ENCODE measurements at regions not wholly inside any gene's neighbourhood (a gene's known extent, or its start where the extent isn't known, plus 50 kb on each side); places are given as distances from the start of the nearest gene placed in this dataset.

DNA sequence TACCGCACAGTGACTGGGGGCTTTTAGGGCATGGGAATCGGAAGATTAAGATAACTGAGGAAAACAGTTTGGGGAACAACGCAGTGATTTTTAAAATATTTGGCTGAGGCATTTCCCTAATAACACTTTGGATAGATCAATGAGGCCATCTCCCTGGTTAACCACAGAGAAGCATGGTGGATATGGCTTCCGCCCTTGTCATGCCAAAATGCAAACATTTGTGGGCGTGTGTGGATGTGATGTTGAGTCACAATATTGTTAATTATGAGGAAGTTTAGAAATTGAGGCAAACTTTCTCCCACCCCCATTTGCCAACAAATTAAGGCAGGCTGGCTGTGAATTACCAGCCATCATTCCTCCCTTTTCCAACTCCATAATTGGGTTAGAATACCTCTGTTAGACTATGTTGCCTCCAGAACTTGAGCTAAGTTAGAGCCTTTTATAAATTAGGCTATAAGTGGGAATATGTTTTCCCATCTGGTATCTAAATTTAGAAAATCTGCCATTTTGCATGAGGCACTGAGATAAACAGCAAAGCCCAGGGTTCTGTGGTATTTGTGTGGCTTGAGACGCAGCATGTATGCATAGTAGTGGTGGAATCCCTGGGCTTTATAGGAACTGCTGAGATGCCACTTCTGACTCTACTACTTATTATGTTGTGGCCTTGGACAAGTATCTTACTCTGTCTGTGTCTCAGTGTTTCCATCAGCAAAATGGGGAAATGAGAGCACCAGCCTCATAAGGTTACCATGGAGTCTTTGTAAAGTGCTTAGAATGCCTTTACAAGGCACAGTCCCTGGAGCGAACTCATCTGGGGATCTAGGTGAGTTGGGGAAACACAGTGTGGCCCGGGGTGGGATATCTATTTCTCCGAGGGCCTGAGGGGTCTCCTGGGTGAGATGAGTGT is 154.6 kb downstream of the C1orf94 start:
- DNase-seq, result no peak

GRCh38 chr1:34332996-34333395 is 156.3 kb downstream of the C1orf94 start:
- no peak for DNase-seq

GRCh38 chr1:34338871-34339270 is 162.2 kb downstream of the C1orf94 start:
- no peak for DNase-seq

DNA sequence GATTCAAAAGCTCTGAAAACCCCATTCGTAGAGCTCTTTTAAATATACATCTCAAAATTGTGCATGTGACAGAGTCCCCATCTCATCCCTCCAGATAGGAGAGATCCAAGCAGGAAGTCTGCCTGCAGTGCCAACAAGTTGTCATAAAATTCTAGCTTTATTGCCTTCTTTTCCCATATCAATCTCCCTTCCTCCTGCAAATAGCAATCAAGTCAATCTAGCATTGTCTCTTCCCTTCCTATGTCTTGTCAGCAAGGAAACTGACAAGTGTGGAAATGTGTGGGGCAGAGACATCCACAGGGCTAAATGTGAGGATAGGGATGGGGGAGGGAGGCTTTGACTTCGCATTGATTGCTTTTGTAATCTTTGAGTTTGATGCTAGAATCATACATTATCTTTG is 165.2 kb downstream of the C1orf94 start:
- no peak for DNase-seq

DNA sequence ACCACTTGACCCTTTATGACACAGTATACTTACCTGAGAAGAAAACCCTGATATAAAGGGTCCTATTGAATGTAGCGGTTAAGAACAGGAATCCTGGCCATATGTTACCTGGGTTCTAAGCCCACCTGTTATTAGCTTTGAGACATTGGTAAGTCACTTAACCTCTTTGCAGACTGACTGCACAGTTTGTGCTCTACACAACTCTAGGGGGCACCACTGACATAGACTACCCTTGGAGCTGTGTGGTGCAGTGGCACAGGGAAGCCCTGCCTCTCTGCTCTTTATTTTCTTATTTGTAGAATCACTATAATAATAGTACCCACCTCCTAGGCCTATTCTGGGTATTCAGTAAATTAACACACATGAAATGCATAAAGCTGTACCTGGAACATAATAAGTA is 165.6 kb downstream of the C1orf94 start:
- no peak for DNase-seq

- no peak for DNase-seq
Observed at GRCh38 chr1:34346128-34346527, 169.4 kb downstream of the C1orf94 start.

DNA sequence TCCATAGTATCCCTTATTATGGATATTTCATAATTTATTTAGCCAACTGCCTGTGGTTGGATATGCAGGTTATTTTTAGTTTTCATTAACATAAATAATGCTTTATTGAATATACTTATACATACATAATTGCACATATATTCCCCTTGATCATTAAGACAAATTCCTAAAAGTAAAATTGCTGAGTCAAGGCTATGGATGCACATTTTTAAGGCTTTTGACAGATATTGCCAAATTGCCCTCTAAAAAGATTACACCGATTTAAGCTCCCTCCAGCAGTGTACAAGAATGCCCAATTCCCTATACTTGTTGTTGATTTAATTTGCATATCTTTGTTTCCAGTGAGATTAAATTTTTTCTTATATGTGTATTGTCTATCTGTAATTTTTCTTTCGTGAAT is 176.7 kb downstream of the C1orf94 start:
- DNase-seq, result no peak

DNA sequence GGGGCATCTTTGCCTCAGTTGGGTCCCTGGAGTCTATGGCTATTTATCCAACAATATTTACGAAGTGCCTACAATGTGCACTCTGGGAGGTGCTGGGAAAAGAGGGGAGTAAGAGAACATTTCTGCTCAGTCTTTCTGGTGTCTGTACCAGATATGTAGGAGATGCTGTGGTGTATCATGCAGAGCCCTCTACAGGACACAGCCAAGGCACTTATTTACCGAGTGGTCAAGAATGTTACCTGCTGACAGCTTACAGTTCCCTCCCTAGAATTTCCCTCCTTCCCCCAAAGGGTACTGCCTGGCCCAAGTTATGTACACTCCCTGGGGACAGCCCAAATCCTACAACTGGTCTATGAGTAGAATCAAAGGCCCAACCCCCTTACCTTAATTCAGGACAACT is 177.7 kb downstream of the C1orf94 start:
- DNase-seq, result no peak

GRCh38 chr1:34356853-34357252 is 180.1 kb downstream of the C1orf94 start:
- DNase-seq, result no peak

GRCh38 chr1:34358636-34359035 is 181.9 kb downstream of the C1orf94 start:
- no peak for DNase-seq

- no peak for DNase-seq
Observed at GRCh38 chr1:34359411-34359810, 182.7 kb downstream of the C1orf94 start.

- no peak for DNase-seq
Observed at GRCh38 chr1:34360574-34360973, 183.9 kb downstream of the C1orf94 start.

- no peak for DNase-seq
Observed at GRCh38 chr1:34361121-34361520, 184.4 kb downstream of the C1orf94 start.

DNA sequence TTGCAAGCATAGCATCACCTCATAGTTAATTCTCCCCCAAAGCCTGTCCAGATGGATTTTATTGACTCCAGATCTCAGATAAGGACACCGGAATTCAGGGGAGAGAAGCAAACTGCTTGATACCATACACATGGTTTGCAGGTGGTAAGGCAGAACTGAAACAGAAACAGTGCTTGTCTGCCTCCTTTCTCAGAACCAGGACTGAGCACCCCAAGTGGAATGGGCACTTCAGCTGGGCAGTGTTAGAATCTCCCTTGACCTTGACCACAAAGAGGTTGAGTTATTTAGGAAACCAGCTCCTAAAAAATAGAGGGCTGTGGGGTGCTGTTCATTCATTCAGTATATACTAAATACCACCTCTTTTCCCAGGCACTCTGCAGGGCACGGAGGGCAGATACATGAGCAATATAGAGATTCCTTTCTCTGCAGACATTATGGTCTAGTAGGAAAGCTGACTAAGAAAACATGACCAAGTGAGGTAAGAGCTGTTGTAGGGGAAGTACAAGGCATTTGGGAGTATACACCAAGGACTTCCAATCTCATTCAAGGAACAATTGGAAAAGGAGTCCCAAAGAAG is 185.2 kb downstream of the C1orf94 start:
- DNase-seq, result no peak

- no peak for DNase-seq
Observed at GRCh38 chr1:34362949-34363348, 186.2 kb downstream of the C1orf94 start.

GRCh38 chr1:34363447-34363846 is 186.7 kb downstream of the C1orf94 start:
- no peak for DNase-seq

GRCh38 chr1:34363915-34364314 is 187.2 kb downstream of the C1orf94 start:
- no peak for DNase-seq

DNA sequence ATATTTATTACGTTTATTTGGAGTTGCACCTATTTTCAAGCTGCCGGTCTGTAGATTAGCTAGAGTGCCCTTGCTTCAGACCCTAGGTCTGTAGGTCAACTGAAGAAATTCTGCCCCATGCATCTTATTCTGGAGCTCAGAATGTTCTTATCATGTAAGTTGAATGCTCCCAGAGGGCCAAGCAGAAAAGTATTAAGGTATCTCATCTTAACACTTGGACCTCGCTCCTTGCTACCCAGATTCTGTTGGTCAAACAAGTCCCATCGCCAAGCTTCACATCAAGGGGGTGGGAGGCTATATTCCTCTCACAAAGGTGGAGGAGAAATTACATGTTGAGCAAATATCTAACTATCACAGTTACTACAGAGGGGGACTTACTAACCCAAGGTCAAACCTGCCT is 187.7 kb downstream of the C1orf94 start:
- DNase-seq, result no peak

DNA sequence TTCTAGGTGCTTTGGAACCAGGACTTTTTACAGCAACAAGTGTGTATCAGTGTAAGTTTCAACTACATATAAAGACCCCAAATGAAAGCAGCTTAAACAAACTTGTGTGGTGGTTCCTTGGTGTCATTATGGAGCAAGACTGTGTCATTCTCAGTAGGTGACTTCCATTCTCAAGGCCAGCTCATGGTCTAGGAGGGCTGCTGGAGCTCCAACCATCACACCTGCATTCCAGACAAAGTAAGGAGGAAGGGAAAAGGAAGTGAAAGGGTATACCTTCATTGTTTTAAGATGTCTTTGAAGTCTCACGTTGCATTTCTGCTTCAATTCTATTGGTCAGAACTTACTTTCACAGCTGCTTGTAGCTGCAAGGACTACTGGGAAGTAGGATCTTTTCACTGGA is 188.6 kb downstream of the C1orf94 start:
- no peak for DNase-seq

DNA sequence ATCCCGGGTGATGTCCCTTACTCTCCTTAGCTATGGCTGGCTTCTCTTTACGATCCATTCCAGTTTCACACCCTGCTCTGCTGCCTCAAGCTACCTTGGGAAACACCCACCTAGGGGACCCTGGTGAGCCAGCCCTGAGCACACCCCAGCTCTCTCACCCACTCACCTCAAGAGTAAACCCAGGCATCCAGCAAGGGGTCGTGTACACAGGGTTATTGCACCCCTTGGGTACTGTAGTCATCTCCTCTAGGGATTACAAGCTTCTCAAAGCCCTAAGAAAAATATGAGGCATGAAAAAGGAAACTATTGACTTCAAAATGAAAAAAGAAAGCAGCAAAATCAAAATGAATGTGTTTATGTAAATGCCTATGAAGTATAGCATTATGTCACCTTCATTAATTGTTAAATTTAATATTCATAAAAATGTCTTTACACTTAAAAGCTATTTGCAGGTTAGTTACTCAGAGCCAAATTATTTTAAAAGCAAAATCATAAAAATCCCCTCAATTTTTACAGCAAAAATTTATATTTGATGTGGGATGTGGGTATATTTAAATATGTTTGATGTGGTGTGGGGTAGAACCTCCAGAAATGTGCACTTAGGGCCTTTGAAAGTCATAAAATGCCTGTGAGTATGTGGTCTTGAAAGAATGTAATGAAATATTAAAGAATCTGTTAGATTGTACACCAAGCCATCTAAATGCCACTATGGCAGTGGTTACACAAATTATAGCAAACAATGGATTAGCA is 190.3 kb downstream of the C1orf94 start:
- no peak for DNase-seq

- no peak for DNase-seq
Observed at GRCh38 chr1:34367954-34368353, 191.2 kb downstream of the C1orf94 start.

GRCh38 chr1:34369701-34370455 is 193.2 kb downstream of the C1orf94 start:
- no peak for DNase-seq

DNA sequence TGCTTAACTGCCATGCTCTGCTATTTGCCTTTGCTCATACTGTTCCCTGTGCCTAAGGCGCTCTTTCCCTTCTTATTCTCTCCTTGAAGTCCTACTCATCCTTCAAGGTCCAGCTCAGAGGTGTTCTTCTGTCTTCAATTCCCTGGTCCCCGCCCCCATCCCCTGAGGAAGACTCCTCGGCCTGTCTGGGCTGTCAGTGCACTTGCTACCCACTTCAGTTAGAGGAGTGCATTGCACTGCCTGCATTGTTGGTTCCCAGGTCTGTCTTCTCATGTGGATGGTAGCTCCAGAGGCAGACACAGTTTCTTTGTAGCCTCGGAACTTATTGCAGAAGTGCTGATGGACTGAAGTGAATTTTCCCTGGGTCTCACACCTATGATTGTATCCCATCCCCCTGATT is 194.0 kb downstream of the C1orf94 start:
- DNase-seq, result no peak
